Activated T-cell treated with anti-CD3 and anti-CD28 coated beads, Interleukin-2, amount 50 U/mL, for 24 hours (primary cell): ENCODE measurements at regions not wholly inside any gene's neighbourhood (a gene's known extent, or its start where the extent isn't known, plus 50 kb on each side); places are given as distances from the start of the nearest gene placed in this dataset.

ENCODE experiments used
- DNase-seq: peaks from one replicate; pipeline ENCODE4 v3.0.0-alpha.2; 2020
- H3K27ac Mint-ChIP-seq: 2 replicates; pipeline ENCODE4 v1.8.0; 2020; ENCODE audit warnings: mild to moderate bottlenecking, mixed read lengths
- H3K27me3 Mint-ChIP-seq: 2 replicates; pipeline ENCODE4 v1.8.0; 2020; ENCODE audit warnings: mixed read lengths
- H3K36me3 Mint-ChIP-seq: 2 replicates; pipeline ENCODE4 v1.8.0; 2020; ENCODE audit warnings: low read depth, mixed read lengths
- H3K4me1 Mint-ChIP-seq: 2 replicates; pipeline ENCODE4 v1.8.0; 2020; ENCODE audit warnings: low read depth, mixed read lengths
- H3K4me3 Mint-ChIP-seq: 2 replicates; pipeline ENCODE4 v1.8.0; 2020; ENCODE audit warnings: mild to moderate bottlenecking, moderate library complexity, mixed read lengths
- H3K9me3 Mint-ChIP-seq: 2 replicates; pipeline ENCODE4 v1.8.0; 2020; ENCODE audit warnings: mixed read lengths

DNA sequence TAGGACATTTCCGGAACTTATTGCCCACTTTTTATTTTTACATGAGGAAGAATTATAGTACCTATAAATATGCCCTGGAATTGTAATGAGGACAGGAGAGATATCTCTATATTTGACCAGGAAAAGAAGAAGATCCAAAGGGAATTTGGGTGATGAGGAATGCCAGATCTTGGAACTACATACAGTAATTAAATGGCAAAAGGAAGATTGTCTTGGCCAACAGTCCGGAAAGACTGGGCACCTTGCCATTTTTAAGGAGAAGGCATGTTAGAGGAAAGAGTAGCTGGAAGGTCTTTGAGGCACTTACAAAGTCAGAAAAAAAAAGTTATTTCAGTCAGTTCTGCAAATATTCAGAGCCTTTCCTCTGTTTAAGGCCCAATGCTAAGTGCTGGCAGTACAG, 616.4 kb downstream of the MED13L start:
- DNase-seq, result no peak
- H3K4me1 Mint-ChIP-seq, result no peaks in the 10 kb centered on the region
- no peak overlapping the region for H3K27ac Mint-ChIP-seq
- H3K36me3 Mint-ChIP-seq, result no peaks in the 10 kb centered on the region
- no peak overlapping the region for H3K4me3 Mint-ChIP-seq
- H3K9me3 Mint-ChIP-seq, result no peaks in the 10 kb centered on the region
- peaks cover 18% of the 10 kb centered on the region for H3K27me3 Mint-ChIP-seq

DNA sequence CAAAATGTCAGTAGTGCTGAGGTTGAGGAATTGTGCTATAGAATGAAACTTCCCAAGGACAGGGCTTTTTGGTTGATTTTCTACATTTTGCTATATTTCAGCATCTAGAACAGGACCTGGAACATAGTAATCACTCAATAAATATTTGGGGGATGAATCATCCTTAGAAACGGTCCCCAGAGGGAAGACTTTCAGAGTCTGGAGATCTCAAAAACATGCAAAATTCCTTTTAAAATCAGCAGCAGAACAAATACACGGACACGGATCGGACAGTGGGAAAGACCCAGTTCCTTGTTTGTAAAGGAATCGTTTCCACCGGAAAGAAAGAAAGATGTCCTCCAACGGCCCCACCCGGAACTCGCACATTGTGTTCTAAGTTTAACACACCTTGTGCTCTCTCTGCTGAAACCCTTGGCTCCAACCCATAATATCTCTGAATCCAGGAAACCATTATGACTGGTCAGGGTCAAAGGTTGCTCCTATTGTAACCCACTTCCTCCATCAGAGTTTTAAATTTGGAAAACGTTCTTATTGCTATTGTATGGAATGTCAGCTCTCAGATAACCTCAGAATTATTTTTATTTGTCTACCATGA, 617.2 kb downstream of the MED13L start:
- DNase-seq, result no peak
- no peak overlapping the region for H3K4me3 Mint-ChIP-seq
- no peak overlapping the region for H3K27ac Mint-ChIP-seq
- no peaks in the 10 kb centered on the region for H3K9me3 Mint-ChIP-seq
- H3K36me3 Mint-ChIP-seq, result no peaks in the 10 kb centered on the region
- peaks cover 18% of the 10 kb centered on the region for H3K27me3 Mint-ChIP-seq
- no peaks in the 10 kb centered on the region for H3K4me1 Mint-ChIP-seq

DNA sequence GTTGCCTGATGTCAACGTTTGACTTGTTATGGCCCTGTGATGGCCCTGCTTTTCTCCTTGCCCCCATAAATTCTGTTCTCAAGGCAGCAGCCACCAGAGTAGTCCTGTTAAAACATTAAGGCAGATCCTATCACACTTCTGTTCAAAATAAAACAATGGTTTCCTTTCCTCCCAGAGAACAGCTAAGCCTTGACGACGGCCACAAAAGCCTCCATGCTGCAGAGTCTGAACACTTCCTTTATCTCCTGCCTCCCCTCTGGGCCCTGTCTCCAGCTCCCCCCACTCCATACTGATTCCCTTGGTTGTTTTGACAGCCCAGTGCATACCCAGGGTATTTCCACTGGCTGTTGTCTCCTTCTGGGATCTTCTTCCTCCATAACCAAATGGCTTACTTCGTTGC, 618.1 kb downstream of the MED13L start:
- Mint-ChIP-seq H3K36me3 (no peaks in the 10 kb centered on the region), H3K27ac (no peak overlapping the region), H3K4me1 (no peaks in the 10 kb centered on the region), H3K4me3 (no peak overlapping the region), H3K9me3 (no peaks in the 10 kb centered on the region), H3K27me3 (peaks cover 18% of the 10 kb centered on the region)
- no peak for DNase-seq

- no peak overlapping the region for H3K27ac Mint-ChIP-seq
- no peak for DNase-seq
Measured at GRCh38 chr12:115657081-115658013, 620.1 kb downstream of the MED13L start.

GRCh38 chr12:115650026-115650425, 627.5 kb downstream of the MED13L start:
- H3K4me1 Mint-ChIP-seq, result no peaks in the 10 kb centered on the region
- peaks cover 3% of the 10 kb centered on the region for H3K27me3 Mint-ChIP-seq
- no peaks in the 10 kb centered on the region for H3K36me3 Mint-ChIP-seq
- no peak overlapping the region for H3K27ac Mint-ChIP-seq
- H3K4me3 Mint-ChIP-seq, result no peak overlapping the region
- no peak for DNase-seq
- H3K9me3 Mint-ChIP-seq, result peaks cover 9% of the 10 kb centered on the region

More at GRCh38 chr12:115657081-115658013, 620.1 kb downstream of the MED13L start:
- peaks cover 19% of the 10 kb centered on the region for H3K27me3 Mint-ChIP-seq
- H3K4me3 Mint-ChIP-seq, result no peak overlapping the region
- no peaks in the 10 kb centered on the region for H3K36me3 Mint-ChIP-seq
- no peaks in the 10 kb centered on the region for H3K9me3 Mint-ChIP-seq
- H3K4me1 Mint-ChIP-seq, result no peaks in the 10 kb centered on the region

DNA sequence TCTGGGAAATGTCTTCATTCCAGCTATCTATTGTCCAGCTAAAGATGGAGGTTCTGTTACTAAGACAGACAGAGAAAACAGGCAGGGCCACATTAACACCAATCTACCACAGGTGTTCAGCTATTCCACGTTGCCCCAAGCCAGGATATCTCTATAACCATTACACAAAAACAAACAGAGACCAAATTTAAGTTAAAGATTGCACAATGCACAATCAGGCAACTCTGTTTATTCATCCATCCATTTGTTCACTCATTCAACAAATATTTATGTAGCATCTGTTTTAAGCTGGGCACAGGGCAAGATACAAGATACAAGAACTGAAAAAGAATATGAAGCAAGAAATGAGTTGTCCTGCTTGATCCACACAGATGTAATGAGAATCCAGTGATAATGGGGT, 629.0 kb downstream of the MED13L start:
- no peak overlapping the region for H3K27ac Mint-ChIP-seq
- H3K27me3 Mint-ChIP-seq, result peaks cover 3% of the 10 kb centered on the region
- H3K9me3 Mint-ChIP-seq, result peaks cover 9% of the 10 kb centered on the region
- H3K4me3 Mint-ChIP-seq, result no peak overlapping the region
- H3K4me1 Mint-ChIP-seq, result no peaks in the 10 kb centered on the region
- H3K36me3 Mint-ChIP-seq, result no peaks in the 10 kb centered on the region
- no peak for DNase-seq

DNA sequence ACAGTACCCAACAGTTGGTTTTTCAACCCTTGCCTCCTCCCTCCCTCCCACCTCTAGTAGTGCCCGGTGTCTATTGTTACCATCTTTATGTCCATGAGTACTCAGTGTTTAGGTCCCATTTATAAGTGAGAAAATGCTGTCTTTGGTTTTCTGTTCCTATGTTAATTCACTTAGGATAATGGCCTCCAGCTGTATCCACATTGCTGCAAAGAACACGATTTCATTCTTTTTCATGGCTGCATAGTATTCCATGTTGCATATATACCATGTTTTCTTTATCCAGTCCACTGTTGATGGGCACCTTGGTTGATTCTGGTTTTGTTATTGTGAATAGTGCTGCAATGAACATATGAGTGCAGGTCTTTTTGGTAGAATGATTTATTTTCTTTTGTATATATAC, 631.3 kb downstream of the MED13L start:
- Mint-ChIP-seq H3K4me3 (no peak overlapping the region), H3K36me3 (no peaks in the 10 kb centered on the region), H3K4me1 (no peaks in the 10 kb centered on the region), H3K27ac (no peak overlapping the region), H3K27me3 (no peaks in the 10 kb centered on the region), H3K9me3 (peaks cover 9% of the 10 kb centered on the region)
- no peak for DNase-seq

DNA sequence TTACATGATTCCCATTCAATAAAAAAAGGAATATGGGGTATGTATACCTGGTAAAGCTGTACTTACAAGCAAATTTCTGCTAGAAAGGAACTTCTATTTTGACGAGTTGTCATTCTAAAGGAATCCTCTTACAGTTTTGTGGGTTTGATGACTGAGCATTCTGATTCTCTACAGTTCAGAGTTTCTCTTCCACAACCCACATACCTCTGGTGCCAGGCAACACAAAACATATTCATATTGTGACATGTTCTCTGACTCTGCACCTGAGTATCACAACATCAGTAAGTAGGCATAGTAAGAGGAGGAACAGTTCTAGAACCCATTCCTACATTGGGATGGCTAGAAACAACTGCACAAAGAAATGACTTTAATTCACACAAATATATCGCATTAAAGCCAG, 636.6 kb downstream of the MED13L start:
- Mint-ChIP-seq H3K4me3 (no peak overlapping the region), H3K36me3 (no peaks in the 10 kb centered on the region), H3K27me3 (no peaks in the 10 kb centered on the region), H3K4me1 (no peaks in the 10 kb centered on the region), H3K9me3 (peaks cover 2% of the 10 kb centered on the region), H3K27ac (no peak overlapping the region)
- no peak for DNase-seq

- Mint-ChIP-seq H3K4me3 (no peak overlapping the region), H3K27ac (no peak overlapping the region), H3K9me3 (peaks cover 2% of the 10 kb centered on the region), H3K36me3 (no peaks in the 10 kb centered on the region), H3K4me1 (no peaks in the 10 kb centered on the region), H3K27me3 (no peaks in the 10 kb centered on the region)
- DNase-seq, result no peak
Measured at GRCh38 chr12:115639648-115640012, 637.9 kb downstream of the MED13L start.

- Mint-ChIP-seq H3K9me3 (peaks cover 2% of the 10 kb centered on the region), H3K4me1 (no peaks in the 10 kb centered on the region), H3K4me3 (no peak overlapping the region), H3K36me3 (no peaks in the 10 kb centered on the region), H3K27me3 (no peaks in the 10 kb centered on the region), H3K27ac (no peak overlapping the region)
- DNase-seq, result no peak
Measured at GRCh38 chr12:115638733-115639647, 638.5 kb downstream of the MED13L start.

- Mint-ChIP-seq H3K27me3 (no peaks in the 10 kb centered on the region), H3K4me3 (no peak overlapping the region)
Measured at GRCh38 chr12:115636546-115636945, 640.9 kb downstream of the MED13L start.

GRCh38 chr12:115632308-115632707, 645.2 kb downstream of the MED13L start:
- no peak for DNase-seq

More at GRCh38 chr12:115636546-115636945, 640.9 kb downstream of the MED13L start:
- Mint-ChIP-seq H3K36me3 (no peaks in the 10 kb centered on the region), H3K4me1 (no peaks in the 10 kb centered on the region), H3K27ac (no peak overlapping the region), H3K9me3 (peaks cover 2% of the 10 kb centered on the region)
- no peak for DNase-seq

GRCh38 chr12:115630136-115630535, 647.4 kb downstream of the MED13L start:
- Mint-ChIP-seq H3K36me3 (no peaks in the 10 kb centered on the region), H3K4me3 (no peak overlapping the region), H3K27me3 (no peaks in the 10 kb centered on the region), H3K27ac (no peak overlapping the region), H3K9me3 (peaks cover 4% of the 10 kb centered on the region), H3K4me1 (no peaks in the 10 kb centered on the region)
- DNase-seq, result no peak

More at GRCh38 chr12:115632308-115632707, 645.2 kb downstream of the MED13L start:
- no peaks in the 10 kb centered on the region for H3K27me3 Mint-ChIP-seq
- no peaks in the 10 kb centered on the region for H3K36me3 Mint-ChIP-seq
- H3K4me1 Mint-ChIP-seq, result no peaks in the 10 kb centered on the region
- H3K27ac Mint-ChIP-seq, result no peak overlapping the region
- H3K9me3 Mint-ChIP-seq, result peaks cover 3% of the 10 kb centered on the region
- H3K4me3 Mint-ChIP-seq, result no peak overlapping the region

DNA sequence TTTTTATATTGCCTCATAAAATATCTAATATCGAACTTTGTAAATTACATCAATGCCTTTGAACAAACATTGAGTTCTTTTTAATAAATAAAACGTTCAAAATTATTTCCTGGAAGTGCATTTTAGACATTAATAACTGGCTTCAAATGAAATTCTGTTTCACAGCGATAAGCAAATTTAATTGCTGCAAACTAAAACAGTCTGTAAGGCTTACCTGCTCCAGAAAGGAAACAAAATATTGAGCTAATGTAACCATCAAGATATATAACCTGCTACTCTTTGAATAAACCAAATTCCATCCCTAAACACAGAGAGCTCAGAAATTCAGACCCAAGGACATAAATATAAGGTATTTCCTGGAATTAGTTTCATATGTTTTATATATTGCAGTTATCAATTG, 651.3 kb downstream of the MED13L start:
- no peak for DNase-seq
- Mint-ChIP-seq H3K4me1 (no peaks in the 10 kb centered on the region), H3K9me3 (peaks cover 8% of the 10 kb centered on the region), H3K36me3 (no peaks in the 10 kb centered on the region), H3K27ac (no peak overlapping the region), H3K4me3 (no peak overlapping the region), H3K27me3 (peaks cover 8% of the 10 kb centered on the region)
